HG03039 (cell line): ENCODE measurements at regions not wholly inside any gene's neighbourhood (a gene's known extent, or its start where the extent isn't known, plus 50 kb on each side); places are given as distances from the start of the nearest gene placed in this dataset.

Experiments used
- ATAC-seq: cut with Tn5 transposase; IDR thresholded peaks from one replicate; pipeline ENCODE4 v1.9.1; 2021; ENCODE audit warnings: mild to moderate bottlenecking, moderate library complexity; ENCODE audit not compliant: unreplicated experiment

GRCh38 chr4:145347684-145348083 lies 134.0 kb upstream of the SMAD1 start:
- ATAC-seq, result no peak

- ATAC-seq, result no peak
Observed at GRCh38 chr4:145346081-145346480, 135.6 kb upstream of the SMAD1 start.

- no peak for ATAC-seq
Observed at GRCh38 chr4:145345401-145345800, 136.3 kb upstream of the SMAD1 start.

GRCh38 chr4:145341381-145341780 lies 140.3 kb upstream of the SMAD1 start:
- no peak for ATAC-seq

- ATAC-seq, result no peak
Observed at GRCh38 chr4:145340071-145340675, 141.5 kb upstream of the SMAD1 start.

GRCh38 chr4:145339075-145339725 lies 142.5 kb upstream of the SMAD1 start:
- ATAC-seq, result no peak

- no peak for ATAC-seq
Observed at GRCh38 chr4:145338568-145338967, 143.1 kb upstream of the SMAD1 start.

GRCh38 chr4:145337391-145337790 lies 144.3 kb upstream of the SMAD1 start:
- ATAC-seq, result no peak

GRCh38 chr4:145333786-145334185 lies 147.9 kb upstream of the SMAD1 start:
- no peak for ATAC-seq

GRCh38 chr4:145326491-145326890 lies 146.1 kb upstream of the OTUD4 start:
- ATAC-seq, result no peak

- ATAC-seq, result no peak
Observed at GRCh38 chr4:145324161-145324560, 143.8 kb upstream of the OTUD4 start.

GRCh38 chr4:145320294-145320693 lies 139.9 kb upstream of the OTUD4 start:
- ATAC-seq, result no peak

- no peak for ATAC-seq
Observed at GRCh38 chr4:145319751-145320150, 139.4 kb upstream of the OTUD4 start.

- no peak for ATAC-seq
Observed at GRCh38 chr4:145316897-145317574, 136.6 kb upstream of the OTUD4 start.

GRCh38 chr4:145315811-145316225 lies 135.4 kb upstream of the OTUD4 start:
- ATAC-seq, result no peak

GRCh38 chr4:145308598-145308997 lies 128.2 kb upstream of the OTUD4 start:
- ATAC-seq, result no peak

GRCh38 chr4:145307763-145308430 lies 127.5 kb upstream of the OTUD4 start:
- no peak for ATAC-seq

GRCh38 chr4:145307120-145307519 lies 126.7 kb upstream of the OTUD4 start:
- no peak for ATAC-seq

GRCh38 chr4:145302725-145303124 lies 122.3 kb upstream of the OTUD4 start:
- no peak for ATAC-seq

GRCh38 chr4:145301386-145302080 lies 121.1 kb upstream of the OTUD4 start:
- ATAC-seq, result no peak
